T-cell (primary cell): ENCODE measurements at regions not wholly inside any gene's neighbourhood (a gene's known extent, or its start where the extent isn't known, plus 50 kb on each side); places are given as distances from the start of the nearest gene placed in this dataset.

ENCODE experiments used
- ATAC-seq, 4 experiments: fragments of 200-7000 bp in 3 of 4; fragments of 150-1000 bp in 1 of 4; cut with Tn5 transposase; replicated peaks in 1 of 4; 1 replicate in 3 of 4; 2 replicates in 1 of 4; pipeline ENCODE4 v1.10.0; 2021; ENCODE audit warnings: moderate library complexity in 3 of 4, mild to moderate bottlenecking in 2 of 4, moderate number of reproducible peaks in 1 of 4
- CTCF ChIA-PET, 2 donors: fragments of 300-600 bp; sonication (Branson Sonifier 250); formaldehyde crosslinking; loops; one replicate each; lab custom pipeline; 2022; ENCODE audit warnings: antibody characterized with exemption in 2 of 2; lab: Charles Lee
- POLR2A ChIA-PET, 2 donors: fragments of 300-600 bp; sonication (Branson Sonifier 250); formaldehyde crosslinking; loops; one replicate each; lab custom pipeline; 2022; ENCODE audit warnings: antibody characterized with exemption in 2 of 2; lab: Charles Lee
- DNase-seq, 35 experiments: peaks; one replicate each; pipeline versions ENCODE4 v3.0.0 to v3.0.0-alpha.2; 2013 to 2023
- H3K27ac ChIP-seq: one replicate; pipeline ENCODE4 v1.5.1; 2013; ENCODE audit warnings: low read length
- H3K27me3 ChIP-seq, 2 experiments: replicated peaks in 1 of 2; 1 replicate in 1 of 2; 2 replicates in 1 of 2; pipeline versions ENCODE4 v1.6.1 to v1.7.0; 2013; ENCODE audit warnings: low read length in 1 of 2, mixed read lengths in 1 of 2; ENCODE audit not compliant: control insufficient read depth in 2 of 2, insufficient read depth in 2 of 2; ENCODE audit errors: extremely low read depth in 1 of 2
- H3K36me3 ChIP-seq, 2 donors: 1 replicate in 1 of 2; 2 replicates in 1 of 2; pipeline versions ENCODE4 v1.6.1 to v1.7.0; 2013; ENCODE audit warnings: low read length in 1 of 2; ENCODE audit not compliant: control insufficient read depth in 2 of 2, insufficient read depth in 1 of 2; ENCODE audit errors: extremely low read depth in 1 of 2
- H3K4me1 ChIP-seq, 2 experiments: 1 replicate in 1 of 2; 2 replicates in 1 of 2; pipeline versions ENCODE4 v1.6.1 to v1.7.0; 2013; ENCODE audit warnings: low read length in 2 of 2, mixed read lengths in 1 of 2; ENCODE audit not compliant: insufficient read depth in 2 of 2, control insufficient read depth in 1 of 2; ENCODE audit errors: extremely low read depth in 1 of 2
- H3K4me3 ChIP-seq, 2 donors: 1 replicate in 1 of 2; 2 replicates in 1 of 2; pipeline versions ENCODE4 v1.5.1 to v1.7.0; 2013; ENCODE audit warnings: mild to moderate bottlenecking in 2 of 2, low read length in 1 of 2, moderate library complexity in 1 of 2; ENCODE audit not compliant: control insufficient read depth in 1 of 2; ENCODE audit errors: extremely low read depth in 1 of 2
- H3K9me3 ChIP-seq: 2 replicates; pipeline ENCODE4 v1.7.0; 2013
- H3K27ac Mint-ChIP-seq, 2 donors: one replicate each; pipeline ENCODE4 v1.8.0; 2020 to 2021; ENCODE audit warnings: mild to moderate bottlenecking in 2 of 2, mixed read lengths in 2 of 2
- H3K27me3 Mint-ChIP-seq, 2 donors: one replicate each; pipeline ENCODE4 v1.8.0; 2021 to 2022; ENCODE audit warnings: mixed read lengths in 2 of 2
- H3K36me3 Mint-ChIP-seq: one replicate; pipeline ENCODE4 v1.8.0; 2021; ENCODE audit warnings: mixed read lengths
- H3K4me1 Mint-ChIP-seq, 3 donors: one replicate each; pipeline ENCODE4 v1.8.0; 2020 to 2022; ENCODE audit warnings: mixed read lengths in 3 of 3, mild to moderate bottlenecking in 1 of 3
- H3K4me3 Mint-ChIP-seq, 3 donors: one replicate each; pipeline ENCODE4 v1.8.0; 2020 to 2022; ENCODE audit warnings: mild to moderate bottlenecking in 3 of 3, mixed read lengths in 3 of 3, moderate library complexity in 3 of 3
- H3K9me3 Mint-ChIP-seq, 3 donors: one replicate each; pipeline ENCODE4 v1.8.0; 2020 to 2022; ENCODE audit warnings: mixed read lengths in 3 of 3
- WGBS: methylation state at CpG from one replicate; pipeline ENCODE4 v1.1.5; 2013; ENCODE audit warnings: missing lambda C conversion rate; ENCODE audit not compliant: insufficient coverage; 5-methylcytosine and 5-hydroxymethylcytosine counted together

DNA sequence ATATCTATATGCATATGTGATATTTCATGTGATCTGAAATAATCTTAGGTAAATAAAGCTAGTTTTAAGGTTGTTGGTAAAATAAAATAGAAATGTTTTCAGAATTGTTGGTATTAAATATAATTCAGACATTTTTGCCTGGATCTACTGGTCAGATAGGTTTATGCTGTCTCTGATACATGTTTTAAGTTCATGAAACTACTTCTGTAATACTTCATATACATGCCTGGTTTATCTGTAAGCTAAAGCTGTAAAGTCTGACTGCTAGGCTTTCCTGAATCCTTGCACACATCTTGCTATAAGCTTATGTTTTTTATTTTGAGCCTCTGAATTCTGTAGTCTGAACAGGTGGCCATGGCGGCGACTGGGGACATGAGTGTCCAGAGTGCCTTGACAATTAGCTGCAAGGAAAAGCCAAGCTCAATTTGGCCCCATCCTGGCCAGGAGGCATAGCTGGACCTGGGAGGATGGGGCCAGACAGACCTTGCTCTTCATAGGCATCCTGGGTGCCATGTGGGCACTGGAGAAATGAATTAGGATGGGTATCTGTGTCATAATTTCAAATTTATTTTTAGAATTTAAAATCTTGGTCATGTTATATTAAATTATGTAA is 241.0 kb upstream of the UBASH3B start:
- H3K9me3 Mint-ChIP-seq: peaks cover 0 to 13% (median 10%) of the 10 kb centered on the region in 3 donors

DNA sequence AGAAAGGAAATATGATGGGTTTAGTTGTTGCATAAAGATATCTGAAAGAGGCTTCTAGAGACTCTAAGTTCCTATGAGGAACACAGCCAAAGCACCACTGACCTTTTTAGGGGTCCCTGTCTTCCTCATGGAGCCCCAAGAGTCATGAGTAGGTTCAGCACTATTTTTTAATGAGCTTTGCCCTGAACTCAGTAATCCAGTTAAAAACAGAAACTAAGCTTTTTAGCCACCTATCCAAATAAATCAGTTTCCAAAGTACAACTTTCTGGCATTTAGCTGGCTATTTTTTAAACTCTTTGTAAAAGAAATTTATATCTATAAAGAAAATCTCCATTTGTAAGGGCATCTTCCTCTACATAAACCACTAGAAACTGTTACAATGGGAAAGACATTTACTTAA is 241.8 kb upstream of the UBASH3B start:
- Histone ChIP-seq H3K4me3 (no peak overlapping the region), H3K36me3 (no peaks in the 10 kb centered on the region), H3K9me3 (peaks cover 5% of the 10 kb centered on the region), H3K27me3 (peaks cover 0 to 2% of the 10 kb centered on the region in 2 experiments), H3K27ac (no peak overlapping the region), H3K4me1 (no peaks in the 10 kb centered on the region)
- H3K27me3 Mint-ChIP-seq: peaks cover 0 to 4% of the 10 kb centered on the region in 2 donors
- H3K4me1 Mint-ChIP-seq: no peaks in the 10 kb centered on the region
- H3K27ac Mint-ChIP-seq: no peak overlapping the region
- ATAC-seq (no peak), DNase-seq (no peak)
- no peaks in the 10 kb centered on the region for H3K36me3 Mint-ChIP-seq
- H3K4me3 Mint-ChIP-seq: no peak overlapping the region
- ChIA-PET POLR2A (interaction anchor here in 1 of 2 donors (0.7 kb wide), 1 partner anchor 1682 kb away, joined by 3 read pairs; no protein-coding TSS in a partner anchor), CTCF (interaction anchor here in 1 of 2 donors (0.6 kb wide), 1 partner anchor 302 kb away, joined by 3 read pairs; no protein-coding TSS in a partner anchor)
- H3K9me3 Mint-ChIP-seq: peaks cover 0 to 13% (median 10%) of the 10 kb centered on the region in 3 donors

More for the DNA sequence above, 241.0 kb upstream of the UBASH3B start:
- ATAC-seq (no peak), DNase-seq (no peak)
- H3K36me3 Mint-ChIP-seq: no peaks in the 10 kb centered on the region
- no peaks in the 10 kb centered on the region for H3K36me3 ChIP-seq
- H3K27me3 ChIP-seq: peaks cover 0 to 2% of the 10 kb centered on the region in 2 experiments
- no peak overlapping the region for H3K27ac Mint-ChIP-seq
- peaks cover 0 to 4% of the 10 kb centered on the region in 2 donors for H3K27me3 Mint-ChIP-seq
- WGBS: 92% methylated on average over 2 of the region's 2 CpGs
- no peak overlapping the region for H3K4me3 Mint-ChIP-seq
- no peaks in the 10 kb centered on the region for H3K4me1 ChIP-seq
- H3K9me3 ChIP-seq: peaks cover 5% of the 10 kb centered on the region
- POLR2A ChIA-PET: no interaction called here
- H3K4me1 Mint-ChIP-seq: no peaks in the 10 kb centered on the region
- CTCF ChIA-PET: no interaction called here
- no peak overlapping the region for H3K27ac ChIP-seq
- H3K4me3 ChIP-seq: no peak overlapping the region

DNA sequence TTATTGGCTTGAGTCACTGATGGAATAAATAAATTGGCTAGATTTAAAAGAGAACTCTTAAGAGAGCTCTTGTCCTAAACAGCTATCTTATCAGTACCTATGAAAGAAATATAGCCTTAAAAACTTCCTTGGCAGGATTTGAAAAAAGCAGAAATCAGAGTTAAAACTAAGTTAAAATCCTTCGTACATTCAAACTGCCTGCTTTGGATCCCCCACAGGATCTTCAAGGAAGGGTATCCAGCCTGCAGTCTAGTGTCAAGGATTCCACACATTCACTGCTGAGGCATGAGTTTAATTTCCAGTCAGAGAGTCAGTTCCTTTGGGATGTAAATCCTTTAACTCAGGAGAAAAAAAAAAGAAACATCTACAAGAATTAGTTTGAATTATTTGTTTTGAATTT is 242.9 kb upstream of the UBASH3B start:
- H3K4me1 ChIP-seq: no peaks in the 10 kb centered on the region
- Mint-ChIP-seq H3K27ac (no peak overlapping the region), H3K36me3 (no peaks in the 10 kb centered on the region), H3K4me1 (no peaks in the 10 kb centered on the region), H3K9me3 (peaks cover 0 to 13% (median 10%) of the 10 kb centered on the region in 3 donors), H3K4me3 (no peak overlapping the region), H3K27me3 (peaks cover 0 to 4% of the 10 kb centered on the region in 2 donors)
- no peak overlapping the region for H3K4me3 ChIP-seq
- H3K36me3 ChIP-seq: no peaks in the 10 kb centered on the region
- ATAC-seq (no peak), DNase-seq (no peak)
- H3K9me3 ChIP-seq: peaks cover 5% of the 10 kb centered on the region
- ChIA-PET POLR2A (no interaction called here), CTCF (interaction anchor here in 1 of 2 donors (0.7 kb wide), 1 partner anchor 47 kb away, joined by 3 read pairs; no protein-coding TSS in a partner anchor)
- peaks cover 0 to 2% of the 10 kb centered on the region in 2 experiments for H3K27me3 ChIP-seq
- no peak overlapping the region for H3K27ac ChIP-seq
- WGBS: no CpG with 5 or more reads among the region's 1 CpG

DNA sequence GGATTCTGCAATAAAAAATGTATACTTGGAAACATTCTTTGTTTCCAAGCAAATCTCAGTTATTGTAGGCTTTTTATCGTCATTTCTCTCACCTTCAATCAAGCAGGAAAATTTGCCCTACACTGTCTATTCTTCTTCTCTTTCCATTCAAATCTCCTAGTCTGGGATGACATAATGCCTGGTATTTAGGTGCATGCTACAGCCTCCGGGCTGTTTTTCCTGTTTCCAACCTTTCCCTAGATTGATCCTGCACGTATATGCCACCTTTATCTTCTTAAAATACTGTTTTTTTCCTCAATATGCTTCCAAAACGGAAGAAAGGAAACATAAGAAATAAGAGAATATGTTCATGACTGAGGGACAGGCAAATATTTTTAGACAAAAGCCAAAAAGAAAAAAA is 249.1 kb upstream of the UBASH3B start:
- Histone ChIP-seq H3K9me3 (no peaks in the 10 kb centered on the region), H3K4me1 (no peaks in the 10 kb centered on the region), H3K27ac (no peak overlapping the region), H3K27me3 (no peaks in the 10 kb centered on the region), H3K4me3 (no peak overlapping the region), H3K36me3 (no peaks in the 10 kb centered on the region)
- no peaks in the 10 kb centered on the region for H3K36me3 Mint-ChIP-seq
- ChIA-PET POLR2A (no interaction called here), CTCF (no interaction called here)
- ATAC-seq (no peak), DNase-seq (no peak)
- no peaks in the 10 kb centered on the region for H3K4me1 Mint-ChIP-seq
- H3K27me3 Mint-ChIP-seq: peaks cover 4 to 11% of the 10 kb centered on the region in 2 donors
- no peak overlapping the region for H3K27ac Mint-ChIP-seq
- no peaks in the 10 kb centered on the region for H3K9me3 Mint-ChIP-seq
- no peak overlapping the region for H3K4me3 Mint-ChIP-seq
- 60% methylated on average over 1 of the region's 4 CpGs for WGBS

DNA sequence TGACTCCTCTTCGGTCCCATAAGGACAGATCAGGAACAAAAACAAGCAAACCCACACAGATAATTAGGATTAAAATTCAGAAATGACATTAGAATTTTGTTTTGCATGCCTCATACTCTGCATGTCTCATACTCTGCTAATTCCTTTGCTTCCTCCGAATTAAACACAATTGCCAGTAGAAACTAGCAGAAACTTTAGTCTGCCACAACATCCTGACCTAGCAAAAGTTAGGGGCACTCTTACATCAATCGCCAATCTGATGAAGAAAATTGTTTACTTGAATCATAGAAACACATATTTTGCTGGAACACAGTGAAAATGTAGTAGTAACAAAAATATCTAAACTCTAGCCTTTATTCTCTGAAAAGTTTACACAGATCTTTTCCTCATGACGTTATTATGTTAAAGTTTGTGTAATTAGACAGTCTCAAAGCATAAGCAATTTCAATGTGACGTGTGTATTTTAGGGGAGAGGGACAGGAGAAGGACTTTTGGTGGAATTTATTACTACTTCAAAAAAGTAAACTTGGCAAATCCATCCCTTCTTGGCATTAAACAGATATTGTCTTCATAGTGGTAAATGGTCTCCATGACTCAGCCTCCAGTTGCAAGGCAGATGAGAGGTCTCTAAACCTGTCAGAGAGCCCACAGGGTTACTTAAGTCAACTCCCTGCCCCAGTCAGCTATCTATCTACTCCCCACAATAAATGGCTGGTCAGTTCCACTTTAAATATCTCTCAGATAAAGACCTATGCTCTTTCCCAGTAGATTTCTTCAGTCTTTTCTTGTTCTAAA is 249.8 kb upstream of the UBASH3B start:
- H3K4me3 Mint-ChIP-seq: no peak overlapping the region
- DNase-seq (no peak), ATAC-seq (no peak)
- no peaks in the 10 kb centered on the region for H3K36me3 Mint-ChIP-seq
- Histone ChIP-seq H3K27me3 (no peaks in the 10 kb centered on the region), H3K27ac (no peak overlapping the region), H3K4me1 (no peaks in the 10 kb centered on the region), H3K4me3 (no peak overlapping the region), H3K9me3 (no peaks in the 10 kb centered on the region), H3K36me3 (no peaks in the 10 kb centered on the region)
- H3K27me3 Mint-ChIP-seq: peaks cover 4 to 11% of the 10 kb centered on the region in 2 donors
- ChIA-PET CTCF (no interaction called here), POLR2A (no interaction called here)
- no peaks in the 10 kb centered on the region for H3K4me1 Mint-ChIP-seq
- no CpG with 5 or more reads among the region's 5 CpGs for WGBS
- no peak overlapping the region for H3K27ac Mint-ChIP-seq
- H3K9me3 Mint-ChIP-seq: no peaks in the 10 kb centered on the region

DNA sequence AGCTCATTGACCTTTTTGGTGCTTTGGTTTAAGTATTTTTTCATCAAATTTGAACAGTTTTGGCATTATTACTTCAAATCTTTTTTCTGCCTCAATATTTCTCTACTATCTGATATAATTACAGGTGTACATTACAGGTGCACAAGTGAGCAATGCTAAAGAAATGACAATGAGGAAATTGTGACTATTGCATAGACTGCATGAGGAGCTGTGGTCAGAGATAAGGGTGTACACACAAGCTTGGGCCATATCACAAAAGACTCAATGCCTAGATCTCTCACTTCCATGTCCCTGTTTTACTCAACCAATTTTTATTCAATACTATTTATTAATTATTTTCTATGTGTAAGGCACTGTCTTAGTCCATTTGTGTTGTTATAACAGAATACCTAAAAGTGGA is 251.0 kb upstream of the UBASH3B start:
- Histone ChIP-seq H3K36me3 (no peaks in the 10 kb centered on the region), H3K27ac (no peak overlapping the region), H3K4me1 (no peaks in the 10 kb centered on the region), H3K4me3 (no peak overlapping the region), H3K9me3 (no peaks in the 10 kb centered on the region), H3K27me3 (no peaks in the 10 kb centered on the region)
- ChIA-PET POLR2A (no interaction called here), CTCF (no interaction called here)
- no peaks in the 10 kb centered on the region for H3K36me3 Mint-ChIP-seq
- H3K4me3 Mint-ChIP-seq: no peak overlapping the region
- DNase-seq: no peak
- peaks cover 4 to 7% of the 10 kb centered on the region in 2 donors for H3K27me3 Mint-ChIP-seq
- no peak overlapping the region for H3K27ac Mint-ChIP-seq
- no peak for ATAC-seq
- H3K4me1 Mint-ChIP-seq: no peaks in the 10 kb centered on the region
- H3K9me3 Mint-ChIP-seq: no peaks in the 10 kb centered on the region
